ENCODE measurements at regions not wholly inside any gene's neighbourhood (a gene's known extent, or its start where the extent isn't known, plus 50 kb on each side); places are given as distances from the start of the nearest gene placed in this dataset.

DNA sequence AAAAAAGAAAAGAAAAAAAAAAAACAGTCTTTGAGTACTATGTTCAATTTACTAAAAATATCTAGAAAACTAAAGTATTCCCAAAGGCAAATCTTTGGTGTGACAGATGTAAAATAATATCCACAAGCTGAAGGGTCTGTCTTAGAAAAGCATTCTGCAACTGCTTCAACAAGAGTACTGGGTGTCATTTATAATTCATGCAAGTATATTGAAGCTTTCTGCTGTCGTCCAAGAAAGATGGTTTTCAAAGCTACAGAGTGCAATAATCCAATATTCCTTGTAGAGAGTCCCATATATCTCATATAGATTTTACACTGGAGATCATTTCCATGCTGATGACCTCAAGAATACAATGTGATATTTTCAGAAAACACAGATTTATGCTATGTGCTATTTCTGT lies 90.9 kb upstream of the SUCLG2 start:
- TF ChIP-seq GATA3 (IDR thresholded peaks at IDR 0.05; ENCODE audit: low read depth, low read length) (no peak), GATA2 (IDR thresholded peaks at IDR 0.05; ENCODE audit: low read depth, low read length) (no peak)

DNA sequence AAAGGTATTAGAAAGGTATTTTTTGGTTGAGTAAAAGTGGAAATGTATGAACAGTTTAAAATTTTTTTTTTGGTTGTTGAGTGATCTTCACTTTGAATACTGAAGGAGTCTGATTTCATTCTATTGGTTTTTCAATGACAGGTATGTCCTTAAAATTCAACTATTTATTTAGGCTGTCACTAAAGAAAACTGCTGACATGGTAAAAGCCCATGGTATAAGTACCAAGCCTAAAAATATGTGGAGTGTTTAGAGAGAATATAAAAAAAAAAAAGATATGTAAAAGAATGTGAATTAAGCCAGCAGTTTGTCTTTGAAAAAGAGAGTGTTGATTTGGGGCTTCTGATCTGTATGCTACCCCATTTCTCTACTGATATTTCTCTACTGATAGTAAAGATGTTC lies 90.3 kb upstream of the SUCLG2 start:
- TF ChIP-seq GATA2 (IDR thresholded peaks at IDR 0.05; ENCODE audit: low read depth, low read length) (no peak), GATA3 (IDR thresholded peaks at IDR 0.05; ENCODE audit: low read depth, low read length) (no peak)

- TF ChIP-seq GATA2 (IDR thresholded peaks at IDR 0.05; ENCODE audit: low read depth, low read length) (no peak), GATA3 (IDR thresholded peaks at IDR 0.05; ENCODE audit: low read depth, low read length) (no peak)
Observed at GRCh38 chr3:67739851-67740250, 85.4 kb upstream of the SUCLG2 start.

- no peak for TF ChIP-seq GATA3 (IDR thresholded peaks at IDR 0.05; ENCODE audit: low read depth, low read length)
- no peak for TF ChIP-seq GATA2 (IDR thresholded peaks at IDR 0.05; ENCODE audit: low read depth, low read length)
Observed at GRCh38 chr3:67737906-67738865, 83.8 kb upstream of the SUCLG2 start.

DNA sequence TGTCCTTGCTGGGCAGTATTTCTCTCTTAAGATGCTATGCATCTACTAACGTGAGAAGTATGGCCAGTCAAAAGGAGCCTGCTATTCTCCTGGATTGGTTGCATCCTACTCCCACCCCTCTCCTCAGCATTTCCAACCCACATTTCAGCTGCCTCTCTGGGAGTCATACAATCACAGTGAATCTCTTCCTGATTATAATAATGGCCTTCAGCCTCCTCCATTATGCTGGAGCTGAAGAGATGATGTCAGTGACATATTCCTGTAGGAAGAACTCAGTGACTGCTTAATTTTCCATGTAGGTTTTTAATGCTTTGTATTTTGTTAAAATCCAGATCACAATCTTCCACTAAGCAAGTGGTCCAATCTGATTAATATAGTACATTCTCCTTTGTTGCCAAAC lies 82.7 kb upstream of the SUCLG2 start:
- peak; percentile 67 for TF ChIP-seq GATA2 (IDR thresholded peaks at IDR 0.05; ENCODE audit: low read depth, low read length)
- peak; percentile 71 for TF ChIP-seq GATA3 (IDR thresholded peaks at IDR 0.05; ENCODE audit: low read depth, low read length)

GRCh38 chr3:67733269-67733950 lies 79.0 kb upstream of the SUCLG2 start:
- no peak for TF ChIP-seq GATA2 (IDR thresholded peaks at IDR 0.05; ENCODE audit: low read depth, low read length)
- TF ChIP-seq GATA3 (IDR thresholded peaks at IDR 0.05; ENCODE audit: low read depth, low read length), result no peak

- TF ChIP-seq GATA3 (IDR thresholded peaks at IDR 0.05; ENCODE audit: low read depth, low read length) (no peak), GATA2 (IDR thresholded peaks at IDR 0.05; ENCODE audit: low read depth, low read length) (no peak)
Observed at GRCh38 chr3:67724434-67724833, 70.0 kb upstream of the SUCLG2 start.

- TF ChIP-seq GATA3 (IDR thresholded peaks at IDR 0.05; ENCODE audit: low read depth, low read length), result no peak
- TF ChIP-seq GATA2 (IDR thresholded peaks at IDR 0.05; ENCODE audit: low read depth, low read length), result no peak
Observed at GRCh38 chr3:67723863-67724262, 69.5 kb upstream of the SUCLG2 start.

DNA sequence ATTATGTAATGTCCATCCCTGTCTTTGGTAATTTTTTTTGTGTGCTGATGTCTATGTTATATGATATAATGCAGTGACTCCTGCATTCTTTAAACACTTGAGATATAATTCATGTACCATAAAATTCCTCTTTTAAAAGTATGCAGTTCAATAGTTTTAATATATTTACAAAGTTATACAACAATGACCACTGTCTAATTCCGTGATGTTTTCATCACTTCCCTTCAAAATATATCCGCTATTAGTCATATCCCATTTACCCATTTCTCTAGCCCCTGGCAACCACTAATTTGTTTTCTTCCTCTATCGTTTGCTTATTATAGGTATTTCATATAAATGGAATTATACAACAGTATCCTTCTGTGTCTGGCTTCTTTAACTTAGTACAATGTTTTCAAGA lies 64.9 kb upstream of the SUCLG2 start:
- TF ChIP-seq GATA2 (IDR thresholded peaks at IDR 0.05; ENCODE audit: low read depth, low read length) (no peak), GATA3 (IDR thresholded peaks at IDR 0.05; ENCODE audit: low read depth, low read length) (no peak)

DNA sequence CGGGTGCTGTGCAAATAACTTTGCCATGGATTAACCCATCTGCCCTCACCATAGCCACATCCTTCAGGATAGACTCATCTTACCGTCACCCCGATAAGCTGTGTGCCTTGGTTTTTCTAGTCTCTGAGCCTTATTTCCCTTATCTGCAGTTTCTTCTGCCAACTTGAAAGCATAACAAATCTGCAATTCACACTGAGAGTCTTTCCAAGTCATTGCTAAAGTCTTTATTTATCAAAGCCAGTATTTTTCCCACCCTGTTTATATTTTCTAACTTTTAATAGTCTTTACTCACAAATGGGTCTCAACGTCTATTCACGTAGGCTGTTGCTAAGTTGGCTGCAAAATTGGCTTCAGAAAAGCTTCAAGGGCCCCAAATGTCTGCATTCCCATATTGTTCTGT lies 61.6 kb upstream of the SUCLG2 start:
- no peak for TF ChIP-seq GATA3 (IDR thresholded peaks at IDR 0.05; ENCODE audit: low read depth, low read length)
- no peak for TF ChIP-seq GATA2 (IDR thresholded peaks at IDR 0.05; ENCODE audit: low read depth, low read length)

GRCh38 chr3:67713764-67714469 lies 59.5 kb upstream of the SUCLG2 start:
- TF ChIP-seq GATA2 (IDR thresholded peaks at IDR 0.05; ENCODE audit: low read depth, low read length) (no peak), GATA3 (IDR thresholded peaks at IDR 0.05; ENCODE audit: low read depth, low read length) (no peak)

DNA sequence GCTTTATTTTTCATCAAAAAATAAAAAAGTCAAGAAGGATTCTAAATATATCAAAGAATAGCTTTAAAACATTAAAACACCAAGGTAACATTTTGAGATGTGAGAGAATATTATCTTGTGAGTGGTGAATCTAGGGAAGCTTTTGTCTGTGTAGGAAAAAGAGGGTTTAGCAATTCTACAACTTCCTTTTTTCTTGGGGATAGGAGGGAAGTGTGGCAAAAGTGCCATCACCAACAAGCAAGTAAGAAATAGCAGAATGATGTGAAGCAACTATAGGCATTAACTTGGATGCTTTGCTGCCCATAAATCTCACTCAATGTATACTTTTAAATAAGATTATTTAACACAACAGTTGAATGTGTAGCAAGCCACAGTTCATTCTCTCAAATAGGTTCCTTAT lies 57.8 kb upstream of the SUCLG2 start:
- TF ChIP-seq GATA2 (IDR thresholded peaks at IDR 0.05; ENCODE audit: low read depth, low read length), result no peak
- TF ChIP-seq GATA3 (IDR thresholded peaks at IDR 0.05; ENCODE audit: low read depth, low read length), result no peak

GRCh38 chr3:67710396-67710795 lies 56.0 kb upstream of the SUCLG2 start:
- TF ChIP-seq GATA2 (IDR thresholded peaks at IDR 0.05; ENCODE audit: low read depth, low read length) (no peak), GATA3 (IDR thresholded peaks at IDR 0.05; ENCODE audit: low read depth, low read length) (no peak)

GRCh38 chr3:67706934-67707333 lies 52.5 kb upstream of the SUCLG2 start:
- TF ChIP-seq GATA3 (IDR thresholded peaks at IDR 0.05; ENCODE audit: low read depth, low read length) (no peak), GATA2 (IDR thresholded peaks at IDR 0.05; ENCODE audit: low read depth, low read length) (no peak)
